ENCODE measurements at regions not wholly inside any gene's neighbourhood (a gene's known extent, or its start where the extent isn't known, plus 50 kb on each side); places are given as distances from the start of the nearest gene placed in this dataset.

GRCh38 chr7:16084370-16084769 is 337.0 kb downstream of the CRPPA start:
- TF ChIP-seq CTCF (IDR thresholded peaks at IDR 0.05) (no peak), POLR2A (IDR thresholded peaks at IDR 0.05) (no peak)
